Astrocyte (in vitro differentiated cells and primary cell): ENCODE measurements at regions not wholly inside any gene's neighbourhood (a gene's known extent, or its start where the extent isn't known, plus 50 kb on each side); places are given as distances from the start of the nearest gene placed in this dataset.

ENCODE experiments used
- DNase-seq: peaks from one replicate; pipeline ENCODE4 v3.0.0-alpha.2; 2010; ENCODE audit warnings: low read depth
- FAIRE-seq: peaks from 2 replicates; lab custom pipeline; 2011; peaks lifted over from hg19 to GRCh38; lab: Jason Lieb, UNC
- H2AFZ ChIP-seq: 2 replicates; pipeline ENCODE4 v1.6.0; 2012; ENCODE audit warnings: low read depth, low read length, inconsistent platforms
- H3K27ac ChIP-seq: 2 replicates; pipeline ENCODE4 v1.5.1; 2011; ENCODE audit warnings: low read depth, low read length, inconsistent platforms
- H3K27me3 ChIP-seq: 2 replicates; pipeline ENCODE4 v1.6.0; 2011; ENCODE audit warnings: low read length, inconsistent platforms; ENCODE audit not compliant: insufficient read depth
- H3K36me3 ChIP-seq: 2 replicates; pipeline ENCODE4 v1.5.1; 2011; ENCODE audit warnings: low read length, inconsistent platforms; ENCODE audit not compliant: insufficient read depth
- H3K4me1 ChIP-seq: 2 replicates; pipeline ENCODE4 v1.5.1; 2011; ENCODE audit warnings: low read length, inconsistent platforms; ENCODE audit not compliant: insufficient read depth
- H3K4me2 ChIP-seq: 2 replicates; pipeline ENCODE4 v1.6.0; 2012; ENCODE audit warnings: low read length, inconsistent platforms
- H3K4me3 ChIP-seq: 2 replicates; pipeline ENCODE4 v1.5.1; 2011; ENCODE audit warnings: low read depth, mild to moderate bottlenecking, low read length, inconsistent platforms; ENCODE audit not compliant: insufficient read depth
- H3K79me2 ChIP-seq: 2 replicates; pipeline ENCODE4 v1.6.0; 2012; ENCODE audit warnings: mild to moderate bottlenecking, low read length, inconsistent platforms; ENCODE audit not compliant: insufficient read depth
- H3K9ac ChIP-seq: 2 replicates; pipeline ENCODE4 v1.6.0; 2012; ENCODE audit warnings: mild to moderate bottlenecking, low read length, inconsistent platforms
- H3K9me3 ChIP-seq: 2 replicates; pipeline ENCODE4 v1.5.1; 2012; ENCODE audit warnings: low read depth, mild to moderate bottlenecking, low read length, inconsistent platforms; ENCODE audit not compliant: insufficient read depth
- H4K20me1 ChIP-seq: 2 replicates; pipeline ENCODE4 v1.6.0; 2012; ENCODE audit warnings: low read length, inconsistent platforms; ENCODE audit not compliant: insufficient read depth
- H3K27ac Mint-ChIP-seq: one replicate; pipeline ENCODE4 v1.8.0; 2021; ENCODE audit warnings: mild to moderate bottlenecking, mixed read lengths; ENCODE audit not compliant: unreplicated experiment
- H3K27me3 Mint-ChIP-seq: one replicate; pipeline ENCODE4 v1.8.0; 2021; ENCODE audit warnings: low read depth, mixed read lengths; ENCODE audit not compliant: unreplicated experiment
- H3K36me3 Mint-ChIP-seq: one replicate; pipeline ENCODE4 v1.8.0; 2021; ENCODE audit warnings: low read depth, mixed read lengths; ENCODE audit not compliant: unreplicated experiment
- H3K4me1 Mint-ChIP-seq: one replicate; pipeline ENCODE4 v1.8.0; 2021; ENCODE audit warnings: low read depth, mixed read lengths; ENCODE audit not compliant: unreplicated experiment
- H3K4me3 Mint-ChIP-seq: one replicate; pipeline ENCODE4 v1.8.0; 2021; ENCODE audit warnings: mild to moderate bottlenecking, moderate library complexity, mixed read lengths; ENCODE audit not compliant: unreplicated experiment
- H3K9me3 Mint-ChIP-seq: one replicate; pipeline ENCODE4 v1.8.0; 2021; ENCODE audit warnings: mild to moderate bottlenecking, mixed read lengths; ENCODE audit not compliant: unreplicated experiment
- CTCF ChIP-seq: IDR thresholded peaks from 2 replicates; pipeline ENCODE4 v1.5.1; 2011; ENCODE audit warnings: low read depth, mild to moderate bottlenecking, inconsistent platforms, low read length, moderate library complexity; ENCODE audit not compliant: insufficient read depth
- EZH2 ChIP-seq: IDR thresholded peaks from 2 replicates; pipeline ENCODE4 v1.6.1; 2012; ENCODE audit warnings: mild to moderate bottlenecking, low read length, inconsistent platforms; ENCODE audit not compliant: insufficient read depth

GRCh38 chr11:112831969-112832766, 129.1 kb upstream of the NCAM1 start:
- Mint-ChIP-seq H3K4me1 (peaks cover 6% of the 10 kb centered on the region), H3K27me3 (peaks cover 31% of the 10 kb centered on the region), H3K36me3 (no peaks in the 10 kb centered on the region), H3K9me3 (peaks cover 2% of the 10 kb centered on the region), H3K27ac (no peak overlapping the region), H3K4me3 (no peak overlapping the region)
- Histone ChIP-seq H3K4me3 (no peak overlapping the region), H3K79me2 (no peaks in the 10 kb centered on the region), H3K4me1 (no peaks in the 10 kb centered on the region), H3K4me2 (no peak overlapping the region), H2AFZ (no peak overlapping the region), H3K36me3 (no peaks in the 10 kb centered on the region), H3K27ac (no peak overlapping the region), H3K9me3 (no peaks in the 10 kb centered on the region), H3K27me3 (no peaks in the 10 kb centered on the region), H3K9ac (no peak overlapping the region), H4K20me1 (no peaks in the 10 kb centered on the region)
- DNase-seq (no peak), FAIRE-seq (no peak)
- TF ChIP-seq EZH2 (no peak), CTCF (no peak)

GRCh38 chr11:112834277-112834755, 126.9 kb upstream of the NCAM1 start:
- Histone ChIP-seq H4K20me1 (no peaks in the 10 kb centered on the region), H3K4me1 (no peaks in the 10 kb centered on the region), H3K27me3 (no peaks in the 10 kb centered on the region), H3K9me3 (no peaks in the 10 kb centered on the region), H3K9ac (no peak overlapping the region), H3K4me2 (no peak overlapping the region), H2AFZ (no peak overlapping the region), H3K36me3 (no peaks in the 10 kb centered on the region), H3K27ac (no peak overlapping the region), H3K4me3 (no peak overlapping the region), H3K79me2 (no peaks in the 10 kb centered on the region)
- Mint-ChIP-seq H3K27me3 (peaks cover 30% of the 10 kb centered on the region), H3K9me3 (peaks cover 2% of the 10 kb centered on the region), H3K4me1 (peaks cover 6% of the 10 kb centered on the region), H3K27ac (no peak overlapping the region), H3K36me3 (no peaks in the 10 kb centered on the region), H3K4me3 (no peak overlapping the region)
- TF ChIP-seq EZH2 (no peak), CTCF (no peak)
- no peak for DNase-seq
- no peak for FAIRE-seq
